H54 (cell line): ENCODE measurements at regions not wholly inside any gene's neighbourhood (a gene's known extent, or its start where the extent isn't known, plus 50 kb on each side); places are given as distances from the start of the nearest gene placed in this dataset.
"Not testable (repeated sequence)": the region's sequence is repeated elsewhere in the genome, so short reads cannot be mapped to it uniquely, and the experiment has no call there.

Source experiments
- DNase-seq: peaks from one replicate; pipeline ENCODE4 v3.0.0; 2011; ENCODE audit warnings: low spot score, mixed read lengths; ENCODE audit not compliant: insufficient read length
- FAIRE-seq: peaks from 3 replicates; lab custom pipeline; 2011; peaks lifted over from hg19 to GRCh38; lab: Jason Lieb, UNC
- POLR2A ChIP-seq: IDR thresholded peaks from 2 replicates; pipeline ENCODE4 v1.6.1; 2011; ENCODE audit warnings: low read depth, mild to moderate bottlenecking, low read length

DNA sequence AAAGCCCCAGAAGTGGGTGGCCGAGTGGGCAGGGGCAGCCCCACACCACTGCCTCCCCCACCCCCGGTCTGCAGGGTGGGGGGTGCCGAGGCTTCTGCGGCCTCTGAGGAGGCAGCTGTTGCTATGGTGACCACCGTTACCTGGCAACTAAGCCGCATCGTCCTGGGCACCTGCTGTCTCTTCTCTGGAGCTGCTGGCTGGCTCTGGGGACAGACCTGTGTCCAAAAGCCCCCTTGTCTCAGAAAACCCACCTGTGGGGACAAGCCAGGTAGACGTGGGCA lies 79.9 kb upstream of the PRR5 start:
- FAIRE-seq (no peak), DNase-seq (no peak)
- no peak for TF ChIP-seq POLR2A

GRCh38 chr22:44621401-44622146 lies 80.4 kb upstream of the PRR5 start:
- DNase-seq, result no peak
- no peak for FAIRE-seq
- no peak for TF ChIP-seq POLR2A

- no peak for DNase-seq
- FAIRE-seq, result no peak
- no peak for TF ChIP-seq POLR2A
These were observed 81.2 kb upstream of the PRR5 start for GRCh38 chr22:44620841-44621257.

- DNase-seq (no peak), FAIRE-seq (no peak)
- TF ChIP-seq POLR2A, result no peak
These were observed 81.7 kb upstream of the PRR5 start for GRCh38 chr22:44620129-44620840.

- not testable (repeated sequence) for FAIRE-seq, DNase-seq
These were observed 82.4 kb upstream of the PRR5 start for GRCh38 chr22:44619560-44620128.

GRCh38 chr22:44618910-44619309 lies 83.1 kb upstream of the PRR5 start:
- not testable (repeated sequence) for FAIRE-seq, DNase-seq

GRCh38 chr22:44618400-44618799 lies 83.6 kb upstream of the PRR5 start:
- no peak for TF ChIP-seq POLR2A
- no peak for FAIRE-seq

GRCh38 chr22:44617828-44618227 lies 84.2 kb upstream of the PRR5 start:
- no peak for TF ChIP-seq POLR2A
- DNase-seq (no peak), FAIRE-seq (no peak)

More at GRCh38 chr22:44618400-44618799, 83.6 kb upstream of the PRR5 start:
- DNase-seq, result no peak

- no peak for DNase-seq
These were observed 84.9 kb upstream of the PRR5 start for GRCh38 chr22:44616882-44617655.

GRCh38 chr22:44616461-44616860 lies 85.5 kb upstream of the PRR5 start:
- no peak for DNase-seq
- FAIRE-seq, result no peak
- TF ChIP-seq POLR2A, result no peak

More at GRCh38 chr22:44616882-44617655, 84.9 kb upstream of the PRR5 start:
- FAIRE-seq, result no peak
- no peak for TF ChIP-seq POLR2A

GRCh38 chr22:44615602-44616180 lies 86.3 kb upstream of the PRR5 start:
- TF ChIP-seq POLR2A, result no peak
- FAIRE-seq (no peak), DNase-seq (no peak)

DNA sequence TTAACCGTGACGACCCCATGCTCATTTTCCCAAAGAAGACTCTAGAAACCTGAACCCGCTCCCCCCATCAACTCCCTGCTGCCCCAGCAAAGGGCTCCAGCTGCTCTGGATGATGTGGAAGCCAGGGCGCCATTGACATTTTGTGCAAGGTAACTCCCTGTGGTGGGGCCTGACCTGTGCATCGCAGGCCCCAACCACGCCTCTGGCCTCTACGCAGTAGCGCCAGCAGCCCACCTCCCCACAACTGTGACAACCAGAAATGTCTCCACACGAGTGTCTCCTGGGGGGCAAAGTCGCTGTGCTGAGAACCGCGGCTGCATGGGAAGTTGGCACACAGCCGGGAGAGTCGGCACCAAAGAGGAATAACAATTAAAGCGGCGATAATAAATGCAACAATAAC lies 86.9 kb upstream of the PRR5 start:
- TF ChIP-seq POLR2A, result no peak

GRCh38 chr22:44613196-44613595 lies 88.8 kb upstream of the PRR5 start:
- FAIRE-seq (no peak), DNase-seq (no peak)
- no peak for TF ChIP-seq POLR2A

More for the DNA sequence above, 86.9 kb upstream of the PRR5 start:
- FAIRE-seq, result no peak
- DNase-seq, result no peak

DNA sequence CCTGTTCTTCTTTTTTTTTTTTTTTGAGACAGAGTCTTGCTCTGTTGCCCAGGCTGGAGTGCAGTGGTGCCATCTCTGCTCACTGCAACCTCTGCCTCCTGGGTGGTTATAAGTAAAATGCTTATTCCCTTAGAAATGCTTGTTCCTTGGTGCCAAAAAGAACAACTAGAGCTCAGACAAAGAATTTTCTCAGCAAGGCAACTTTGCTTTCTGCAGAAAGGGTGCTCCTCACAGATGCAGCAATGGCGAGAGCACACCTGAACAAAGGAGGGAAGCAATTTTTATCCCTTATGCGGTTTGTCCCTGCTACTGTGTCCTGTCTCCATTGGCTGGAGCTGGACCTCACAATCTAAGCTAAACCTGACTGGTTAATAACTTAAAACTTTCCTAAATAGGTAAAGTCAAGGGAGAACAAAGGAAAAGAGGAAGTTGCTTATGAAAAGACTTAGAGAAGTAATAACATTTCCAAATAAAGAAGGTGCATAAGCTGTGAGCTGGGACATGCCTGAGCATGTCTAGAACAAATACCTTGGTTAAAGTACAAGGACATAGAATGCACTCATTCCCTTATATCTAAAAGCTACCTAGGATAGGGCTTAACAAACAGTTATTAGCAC lies 90.0 kb upstream of the PRR5 start:
- DNase-seq (no peak), FAIRE-seq (no peak)
- TF ChIP-seq POLR2A, result no peak
